Pancreas (tissue), 10 donors: ENCODE measurements at regions not wholly inside any gene's neighbourhood (a gene's known extent, or its start where the extent isn't known, plus 50 kb on each side); places are given as distances from the start of the nearest gene placed in this dataset.

Source experiments
- ATAC-seq, 4 donors: fragments of 200-7000 bp; cut with Tn5 transposase; one replicate each; pipeline versions ENCODE4 v1.8.0 to v1.9.1; 2020; ENCODE audit warnings: mild to moderate bottlenecking in 4 of 4, moderate library complexity in 4 of 4
- DNase-seq, 6 donors: peaks; one replicate each; pipeline ENCODE4 v3.0.0-alpha.2; 2020
- FAIRE-seq: peaks from 2 replicates; lab custom pipeline; 2012; peaks lifted over from hg19 to GRCh38; lab: Jason Lieb, UNC
- H3K27ac ChIP-seq, 4 donors: fragments of 200-600 bp; sonication (generic); 1 replicate in 3 of 4; 2 replicates in 1 of 4; pipeline versions ENCODE4 v1.5.0 to v1.8.0; 2020
- H3K27me3 ChIP-seq, 4 donors: fragments of 200-600 bp; one replicate each; pipeline ENCODE4 v1.8.0; 2021
- H3K36me3 ChIP-seq, 3 donors: fragments of 200-600 bp; sonication (generic) in 1 of 3; one replicate each; pipeline versions ENCODE4 v1.5.0 to v1.8.0; 2020 to 2021
- H3K4me1 ChIP-seq, 3 donors: fragments of 200-600 bp; one replicate each; pipeline ENCODE4 v1.8.0; 2021
- H3K4me3 ChIP-seq, 4 donors: fragments of 200-600 bp; sonication (generic) in 2 of 4; one replicate each; pipeline versions ENCODE4 v1.5.0 to v1.8.0; 2020 to 2021
- H3K9me3 ChIP-seq, 4 donors: fragments of 200-600 bp; one replicate each; pipeline ENCODE4 v1.8.0; 2021
- WGBS, 2 donors: extraction: QIAGEN DNeasy Blood & Tissue Kit; methylation state at CpG; one replicate each; pipeline ENCODE4 v1.1.7; 2013; 5-methylcytosine and 5-hydroxymethylcytosine counted together
- intact Hi-C, 3 donors: fragments of 100-400 bp; cut with DNase I; formaldehyde crosslinking; loops; one replicate each; pipeline versions ENCODE4 v1.11.1 to v1.14.2; 2022
- TF ChIP-seq, protein P1 (sequence below), 4 donors: fragments of 200-600 bp; sonication (generic) in 3 of 4; IDR thresholded peaks; one replicate each; pipeline versions ENCODE4 v1.5.0 to v1.8.0; 2021; ENCODE audit warnings: antibody characterized with exemption in 4 of 4
- donor health status: healthy with polysubstance abuse.
- donor health status: DM: no; HTN: no; CAD: no; lungs with moderate emphysema.
- donor health status: DM: no; HTN: no; CAD: no.
- donor health status: control.
- donor health status: control.
- donor health status: Bipolar disorder and iron deficiency.
- donor health status: DM: yes; HTN: yes; CAD: no.
- donor health status: DM: no; HTN: no; CAD: no.
- donor health status: DM: no; HTN: no; CAD: no.
- donor health status: DM: yes; HTN: yes; CAD: no.

DNA sequence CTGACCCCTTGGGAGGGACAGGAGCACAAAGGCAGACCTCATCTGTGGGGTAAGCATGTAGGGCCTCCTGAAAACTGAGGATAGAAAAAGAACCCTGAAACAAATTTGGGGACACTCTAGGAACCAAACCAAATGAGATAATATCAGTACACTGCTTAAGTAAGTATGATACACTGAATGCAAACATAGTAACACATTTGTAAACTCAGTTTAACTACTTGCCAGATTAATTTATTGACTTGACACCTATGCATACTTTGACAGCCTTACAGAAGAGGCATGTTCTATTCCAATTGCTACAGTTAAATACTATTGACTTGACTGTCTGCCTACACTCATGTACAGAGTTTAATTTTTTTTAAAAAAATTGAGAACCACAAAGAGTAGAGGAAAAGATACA, 1070.8 kb upstream of the SEMA6A start:
- H3K4me1 ChIP-seq, result no peaks in the 10 kb centered on the region
- no peaks in the 10 kb centered on the region for H3K27me3 ChIP-seq
- intact Hi-C loops, result no loop called here
- DNase-seq (no peak), FAIRE-seq (no peak), ATAC-seq (no peak)
- no peaks in the 10 kb centered on the region for H3K9me3 ChIP-seq
- no peak overlapping the region for H3K4me3 ChIP-seq
- no peaks in the 10 kb centered on the region for H3K36me3 ChIP-seq
- TF ChIP-seq, protein P1, sequence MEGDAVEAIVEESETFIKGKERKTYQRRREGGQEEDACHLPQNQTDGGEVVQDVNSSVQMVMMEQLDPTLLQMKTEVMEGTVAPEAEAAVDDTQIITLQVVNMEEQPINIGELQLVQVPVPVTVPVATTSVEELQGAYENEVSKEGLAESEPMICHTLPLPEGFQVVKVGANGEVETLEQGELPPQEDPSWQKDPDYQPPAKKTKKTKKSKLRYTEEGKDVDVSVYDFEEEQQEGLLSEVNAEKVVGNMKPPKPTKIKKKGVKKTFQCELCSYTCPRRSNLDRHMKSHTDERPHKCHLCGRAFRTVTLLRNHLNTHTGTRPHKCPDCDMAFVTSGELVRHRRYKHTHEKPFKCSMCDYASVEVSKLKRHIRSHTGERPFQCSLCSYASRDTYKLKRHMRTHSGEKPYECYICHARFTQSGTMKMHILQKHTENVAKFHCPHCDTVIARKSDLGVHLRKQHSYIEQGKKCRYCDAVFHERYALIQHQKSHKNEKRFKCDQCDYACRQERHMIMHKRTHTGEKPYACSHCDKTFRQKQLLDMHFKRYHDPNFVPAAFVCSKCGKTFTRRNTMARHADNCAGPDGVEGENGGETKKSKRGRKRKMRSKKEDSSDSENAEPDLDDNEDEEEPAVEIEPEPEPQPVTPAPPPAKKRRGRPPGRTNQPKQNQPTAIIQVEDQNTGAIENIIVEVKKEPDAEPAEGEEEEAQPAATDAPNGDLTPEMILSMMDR (IDR thresholded peaks at IDR 0.05), result no peak
- H3K27ac ChIP-seq, result no peak overlapping the region

DNA sequence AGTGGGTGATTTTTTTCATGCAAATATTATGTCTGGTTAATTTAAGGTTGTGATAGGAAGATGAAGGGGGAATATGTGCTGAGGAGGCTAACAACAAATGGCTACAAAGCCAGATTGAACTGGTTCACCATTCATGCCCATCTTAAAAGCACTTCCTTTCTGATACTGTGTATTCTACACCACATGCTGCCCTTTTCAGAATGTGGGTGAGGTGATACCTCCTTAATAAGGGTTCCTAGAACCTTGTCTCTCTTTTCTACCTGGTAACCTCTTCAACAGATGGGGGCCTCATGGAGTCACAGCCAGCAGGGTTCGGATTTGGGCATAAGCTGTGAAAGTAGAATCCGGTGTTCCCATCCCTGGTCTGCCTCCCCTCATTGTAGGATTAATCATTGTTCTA, 1064.0 kb upstream of the SEMA6A start:
- TF ChIP-seq, protein P1 (IDR thresholded peaks at IDR 0.05), result no peak
- no peak for ATAC-seq
- intact Hi-C loops, result no loop called here
- Histone ChIP-seq H3K27ac (no peak overlapping the region), H3K36me3 (no peaks in the 10 kb centered on the region), H3K27me3 (no peaks in the 10 kb centered on the region), H3K4me3 (no peak overlapping the region), H3K9me3 (no peaks in the 10 kb centered on the region), H3K4me1 (no peaks in the 10 kb centered on the region)
- FAIRE-seq, result no peak
- whole genome bisulfite sequencing, 2 donors, result 51 to 53% methylated on average over 2 of the region's 2 CpGs
- DNase-seq, result no peak

DNA sequence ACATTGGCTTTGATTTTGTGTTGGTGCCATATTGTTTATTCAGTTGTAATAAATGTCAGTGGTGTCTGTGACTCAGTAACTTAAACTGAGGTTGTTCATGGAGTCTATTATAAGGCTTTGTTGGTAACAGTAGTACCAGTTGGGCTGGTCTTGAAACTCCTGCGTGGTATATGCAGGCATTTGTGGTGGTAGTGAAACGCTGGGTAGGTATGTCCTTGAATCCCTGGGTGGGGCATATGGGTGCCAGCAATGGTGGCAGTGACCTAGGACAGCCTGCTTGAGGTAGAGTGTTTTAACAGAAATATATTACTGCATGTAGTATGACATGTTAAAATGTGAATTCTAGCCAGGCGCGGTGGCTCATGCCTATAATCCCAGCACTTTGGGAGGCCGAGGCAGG, 1058.5 kb upstream of the SEMA6A start:
- intact Hi-C loops, result no loop called here
- no peak for FAIRE-seq
- no peaks in the 10 kb centered on the region for H3K4me1 ChIP-seq
- DNase-seq, result no peak
- H3K27me3 ChIP-seq, result no peaks in the 10 kb centered on the region
- no peaks in the 10 kb centered on the region for H3K36me3 ChIP-seq
- ATAC-seq, result no peak
- WGBS, 2 donors, result 80 to 83% methylated on average over 5 of the region's 5 CpGs
- no peak overlapping the region for H3K4me3 ChIP-seq
- TF ChIP-seq, protein P1 (IDR thresholded peaks at IDR 0.05), result no peak
- H3K9me3 ChIP-seq, result no peaks in the 10 kb centered on the region
- H3K27ac ChIP-seq, result no peak overlapping the region

DNA sequence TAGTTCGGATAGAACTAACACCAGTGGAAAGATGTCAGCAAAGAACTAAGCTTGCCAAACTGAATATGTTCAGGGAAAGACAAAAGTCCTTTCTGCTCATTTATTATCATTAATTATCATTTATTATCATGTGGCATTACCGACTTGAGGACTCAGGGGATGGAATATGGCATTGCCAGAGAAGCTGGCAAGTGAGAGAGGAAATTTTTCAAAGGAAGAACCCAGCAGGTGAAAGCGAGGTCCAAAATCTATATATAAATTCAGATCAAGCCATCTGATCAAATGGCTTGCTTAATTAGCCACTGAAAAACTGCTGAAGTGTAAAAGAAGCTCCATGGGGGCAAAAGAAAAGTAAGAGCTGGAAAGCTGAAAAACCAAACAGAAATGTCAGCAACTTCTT, 1049.6 kb upstream of the SEMA6A start:
- no peaks in the 10 kb centered on the region for H3K4me1 ChIP-seq
- no peak overlapping the region for H3K27ac ChIP-seq
- 65 to 76% methylated on average over 3 of the region's 3 CpGs for WGBS, 2 donors
- no peak overlapping the region for H3K4me3 ChIP-seq
- FAIRE-seq (no peak), ATAC-seq (no peak), DNase-seq (no peak)
- intact Hi-C loops, result no loop called here
- H3K9me3 ChIP-seq, result no peaks in the 10 kb centered on the region
- TF ChIP-seq, protein P1 (IDR thresholded peaks at IDR 0.05), result no peak
- H3K36me3 ChIP-seq, result no peaks in the 10 kb centered on the region
- H3K27me3 ChIP-seq, result no peaks in the 10 kb centered on the region

DNA sequence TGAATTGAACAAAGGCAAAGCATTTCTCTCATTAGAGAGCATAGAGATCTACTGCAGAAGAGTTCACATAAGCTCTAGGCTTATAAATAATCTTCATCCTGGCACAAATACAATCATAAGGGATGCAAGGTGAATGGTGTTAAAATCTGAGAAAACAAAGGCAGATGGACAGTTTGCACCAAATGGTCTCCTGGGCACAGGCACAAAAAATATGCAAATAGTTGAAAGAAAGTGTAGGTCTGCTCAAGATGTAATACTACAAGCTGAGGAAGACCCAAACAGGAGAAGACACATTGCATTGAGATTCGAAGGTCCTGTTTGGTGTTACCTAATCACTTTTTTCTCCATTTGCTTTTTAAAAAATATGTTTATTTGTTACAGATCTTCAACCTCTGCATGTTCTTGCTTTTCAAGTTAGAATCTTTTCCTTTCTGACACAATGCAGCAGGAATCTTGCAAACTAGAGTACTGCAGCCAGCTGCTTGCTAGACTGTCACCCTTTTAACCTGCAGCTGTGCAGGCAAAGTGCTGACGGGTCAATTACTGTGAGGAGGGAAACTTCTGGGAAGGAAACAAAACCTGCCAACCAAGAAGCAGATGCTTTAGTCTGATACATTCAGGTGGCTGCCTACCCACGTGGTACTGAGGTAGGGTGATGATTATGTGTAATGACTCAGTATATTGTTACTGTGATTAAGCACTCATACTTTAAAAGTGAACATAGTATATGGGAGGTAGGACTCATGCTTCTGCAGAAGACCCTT, 1048.6 kb upstream of the SEMA6A start:
- Histone ChIP-seq H3K4me1 (no peaks in the 10 kb centered on the region), H3K4me3 (no peak overlapping the region), H3K27ac (no peak overlapping the region), H3K9me3 (no peaks in the 10 kb centered on the region), H3K36me3 (no peaks in the 10 kb centered on the region), H3K27me3 (no peaks in the 10 kb centered on the region)
- FAIRE-seq, result no peak
- ATAC-seq, result no peak
- intact Hi-C loops, result no loop called here
- TF ChIP-seq, protein P1 (IDR thresholded peaks at IDR 0.05), result no peak
- WGBS, 2 donors, result 21 to 37% methylated on average over 3 of the region's 3 CpGs
- no peak for DNase-seq
